Choroid plexus epithelial cell (primary cell): ENCODE measurements at regions not wholly inside any gene's neighbourhood (a gene's known extent, or its start where the extent isn't known, plus 50 kb on each side); places are given as distances from the start of the nearest gene placed in this dataset.
"Not testable (repeated sequence)": the region's sequence is repeated elsewhere in the genome, so short reads cannot be mapped to it uniquely, and the experiment has no call there.

Source experiments
- DNase-seq: peaks from one replicate; pipeline ENCODE4 v3.0.0-alpha.2; 2010; ENCODE audit warnings: low read depth
- H3K4me3 ChIP-seq: 2 replicates; pipeline ENCODE4 v1.5.1; 2011; ENCODE audit warnings: low read depth, mild to moderate bottlenecking, control low read depth, low read length, moderate library complexity
- CTCF ChIP-seq: conservative IDR thresholded peaks from 2 replicates; pipeline ENCODE4 v1.5.1; 2011; ENCODE audit warnings: low read depth, mild to moderate bottlenecking, control low read depth, inconsistent platforms, low read length, moderate library complexity

GRCh38 chr1:102252731-102253505 lies 256.2 kb upstream of the OLFM3 start:
- no peak overlapping the region for H3K4me3 ChIP-seq
- TF ChIP-seq CTCF, result no peak
- DNase-seq, result no peak

DNA sequence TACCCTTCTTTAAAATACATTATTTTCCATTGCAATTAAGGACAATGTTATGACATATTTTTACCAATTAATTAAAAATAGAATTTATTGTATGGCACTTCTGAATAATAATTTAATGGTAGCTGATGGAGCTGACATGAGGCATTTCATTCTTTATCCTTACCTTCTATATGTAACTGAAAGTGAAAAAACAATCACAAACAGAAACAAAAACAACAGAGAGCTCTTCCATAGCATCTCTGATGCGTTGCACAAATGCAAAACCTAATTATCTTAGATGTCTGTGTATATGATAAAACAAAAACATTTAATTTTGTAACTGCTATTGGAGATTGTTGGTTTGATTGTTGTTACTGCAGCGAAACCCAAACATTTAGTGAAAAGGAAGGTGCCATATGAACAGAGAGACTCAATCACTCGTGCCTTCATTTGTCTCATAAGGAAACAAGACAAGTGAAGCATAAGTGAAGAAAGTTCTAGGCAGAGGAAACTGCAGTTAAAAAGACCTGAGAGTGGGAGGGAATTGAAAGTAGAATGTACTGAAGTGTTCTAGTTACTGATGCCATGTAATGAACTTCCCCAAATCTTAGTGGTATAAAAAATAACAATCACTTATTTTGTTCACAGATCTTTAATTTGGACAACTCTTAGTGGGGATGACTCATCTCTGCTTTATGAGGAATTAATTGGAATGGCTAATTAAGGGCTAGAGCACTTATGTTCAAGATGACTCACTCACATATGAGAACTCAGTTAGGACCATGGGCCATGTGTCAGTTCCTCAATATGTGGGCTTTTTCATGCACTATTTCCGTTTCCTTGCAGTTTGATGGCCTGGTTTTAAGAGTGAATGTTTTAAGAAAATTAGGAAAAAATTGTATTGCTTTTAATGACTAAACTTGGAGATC lies 245.0 kb upstream of the OLFM3 start:
- no peak overlapping the region for H3K4me3 ChIP-seq
- no peak for DNase-seq
- TF ChIP-seq CTCF, result no peak

DNA sequence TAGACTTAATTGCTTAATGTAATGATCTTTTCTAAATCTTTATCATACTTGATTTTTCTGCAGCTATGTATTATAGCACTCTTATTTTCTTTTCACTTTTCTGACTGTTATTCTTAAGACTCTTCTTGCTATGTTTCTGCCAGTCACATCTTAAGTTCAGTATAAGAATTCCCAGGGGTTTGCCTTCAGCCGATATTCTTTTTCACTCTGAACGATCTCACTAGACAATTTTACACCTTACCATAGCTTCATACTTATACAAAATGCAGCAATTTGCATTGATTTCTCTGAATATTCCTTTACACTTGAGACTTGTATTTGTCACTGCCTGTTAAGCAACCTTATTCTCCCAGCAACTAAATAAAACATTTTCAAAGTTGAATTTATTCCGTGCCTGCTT lies 242.5 kb upstream of the OLFM3 start:
- no peak for TF ChIP-seq CTCF
- no peak overlapping the region for H3K4me3 ChIP-seq
- DNase-seq, result no peak

- H3K4me3 ChIP-seq, result no peak overlapping the region
- no peak for TF ChIP-seq CTCF
- no peak for DNase-seq
Observed at GRCh38 chr1:102234753-102235359, 238.1 kb upstream of the OLFM3 start.

DNA sequence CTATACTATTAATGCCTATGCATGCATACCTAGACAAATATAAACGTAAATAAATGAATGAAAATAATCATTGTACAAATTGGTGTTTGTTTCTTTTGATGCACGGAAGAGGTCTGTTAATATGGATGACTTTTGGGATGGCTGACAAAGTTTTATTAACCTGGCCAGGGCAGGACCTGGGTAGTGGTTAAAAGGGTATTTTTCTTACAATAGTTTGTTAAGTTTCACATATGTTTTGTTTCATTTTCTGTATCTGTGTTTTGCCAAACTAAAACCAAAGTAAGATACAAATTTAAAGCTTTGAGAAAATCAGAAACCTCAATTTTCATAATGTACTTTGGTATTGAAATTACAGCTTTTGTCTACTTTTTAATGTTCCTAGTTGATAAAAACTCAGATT lies 222.7 kb upstream of the OLFM3 start:
- DNase-seq, result no peak
- TF ChIP-seq CTCF, result no peak
- no peak overlapping the region for H3K4me3 ChIP-seq

GRCh38 chr1:102210891-102211290 lies 214.2 kb upstream of the OLFM3 start:
- not testable (repeated sequence) for DNase-seq, H3K4me3 ChIP-seq

DNA sequence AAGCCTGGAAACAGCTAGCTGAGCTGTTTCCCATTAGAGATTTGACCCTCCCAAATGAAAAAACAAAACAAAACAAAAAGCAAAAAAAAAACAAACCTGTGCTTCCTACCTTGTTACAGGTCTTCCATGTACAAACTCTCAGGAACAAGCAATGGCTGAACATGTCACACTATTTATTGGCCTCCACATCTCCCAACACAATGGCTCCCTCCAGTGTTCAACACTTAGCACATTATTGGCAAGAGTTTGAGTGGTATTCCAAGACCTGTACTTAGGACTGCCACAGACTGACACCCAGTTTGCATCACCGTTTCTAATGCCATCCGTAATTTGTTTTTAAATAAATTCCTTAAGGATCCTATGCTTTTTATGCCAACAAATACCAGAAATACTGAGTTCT lies 195.0 kb upstream of the OLFM3 start:
- TF ChIP-seq CTCF, result peak; percentile 33
- DNase-seq, result peak; percentile 25
- no peak overlapping the region for H3K4me3 ChIP-seq
